CD4-positive, alpha-beta T cell treated with Interleukin-12 subunit alpha and Interleukin-12 subunit beta, for 1 hour (primary cell): ENCODE measurements at regions not wholly inside any gene's neighbourhood (a gene's known extent, or its start where the extent isn't known, plus 50 kb on each side); places are given as distances from the start of the nearest gene placed in this dataset.

ENCODE experiments used
- DNase-seq: peaks from one replicate; pipeline ENCODE4 v3.0.0-alpha.2; 2020

DNA sequence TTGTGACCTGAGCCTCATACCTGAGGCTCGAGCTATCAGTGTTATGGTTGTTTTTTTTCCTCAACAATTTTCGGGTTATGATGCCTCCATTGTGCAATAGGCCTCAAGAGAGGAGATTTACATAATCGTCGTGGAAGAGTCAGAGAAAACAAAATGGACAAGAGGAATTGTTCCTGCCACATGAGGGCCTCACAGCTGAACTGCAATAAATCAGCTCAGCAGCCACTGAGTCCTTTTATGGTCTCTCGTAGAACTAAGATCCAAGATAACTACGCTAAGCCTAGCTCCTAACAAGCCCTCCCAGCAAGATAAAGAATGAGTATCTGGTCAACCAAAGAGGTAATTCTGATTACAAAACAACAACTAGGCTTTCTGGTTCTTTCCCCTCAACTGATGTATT, 336.8 kb downstream of the WDR11 start:
- no peak for DNase-seq

DNA sequence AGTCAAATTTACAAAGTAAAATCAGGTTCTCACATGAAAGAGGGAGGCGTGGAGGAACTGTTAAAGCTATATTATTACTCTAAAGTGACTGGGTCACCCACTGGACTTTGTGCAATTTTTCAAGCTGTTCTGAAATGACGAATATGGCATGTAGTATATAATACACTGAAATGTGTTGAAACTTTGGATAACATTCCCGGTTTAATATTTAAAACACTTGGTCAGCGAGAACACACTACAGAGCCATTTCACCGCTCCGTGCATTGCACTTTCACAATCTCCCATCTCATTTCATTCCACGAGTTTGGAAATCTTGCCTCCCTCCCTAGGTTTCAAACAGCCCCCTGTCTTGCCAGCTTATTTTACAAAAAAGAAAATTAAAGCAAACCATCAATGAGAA, 337.9 kb downstream of the WDR11 start:
- no peak for DNase-seq

DNA sequence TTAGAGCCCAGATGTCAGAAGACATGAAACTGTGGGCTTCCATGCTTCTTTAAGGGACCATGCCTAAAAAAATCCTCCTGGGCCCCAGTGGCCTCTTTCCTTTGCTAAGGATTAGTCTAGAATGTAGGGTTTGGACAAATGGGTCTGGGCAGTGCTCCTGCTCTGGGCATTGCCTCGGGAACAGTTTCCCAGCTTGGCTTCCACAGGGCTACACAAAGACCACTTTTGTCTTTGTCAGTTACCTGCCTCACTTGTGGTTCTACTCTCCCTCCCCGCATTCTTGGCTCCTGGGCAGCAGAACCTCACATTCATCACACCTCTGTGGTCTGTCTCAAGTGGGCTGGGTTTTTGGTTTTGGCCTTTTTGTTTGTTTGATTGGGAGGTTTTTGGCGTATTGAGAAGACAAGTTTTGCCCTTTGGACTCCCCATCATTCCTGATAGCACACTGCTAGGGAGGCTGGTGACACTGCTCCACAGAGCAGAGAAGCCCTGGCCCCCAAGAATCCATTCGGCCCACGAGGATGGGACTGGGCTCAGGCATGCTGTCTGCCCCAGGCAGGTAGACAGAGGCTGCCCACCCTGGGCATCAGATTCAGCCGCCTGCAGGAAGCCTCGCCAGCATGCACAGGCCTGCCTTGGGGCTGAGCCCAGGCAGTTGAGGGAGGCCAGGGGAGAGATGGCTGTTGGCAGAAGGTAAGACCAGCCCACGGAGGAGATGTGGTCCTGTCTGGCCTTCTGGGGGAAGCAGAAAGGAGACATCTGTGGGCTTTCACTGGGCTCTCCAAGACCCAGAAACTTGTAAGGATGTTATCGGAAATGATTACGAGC, 343.7 kb downstream of the WDR11 start:
- no peak for DNase-seq

DNA sequence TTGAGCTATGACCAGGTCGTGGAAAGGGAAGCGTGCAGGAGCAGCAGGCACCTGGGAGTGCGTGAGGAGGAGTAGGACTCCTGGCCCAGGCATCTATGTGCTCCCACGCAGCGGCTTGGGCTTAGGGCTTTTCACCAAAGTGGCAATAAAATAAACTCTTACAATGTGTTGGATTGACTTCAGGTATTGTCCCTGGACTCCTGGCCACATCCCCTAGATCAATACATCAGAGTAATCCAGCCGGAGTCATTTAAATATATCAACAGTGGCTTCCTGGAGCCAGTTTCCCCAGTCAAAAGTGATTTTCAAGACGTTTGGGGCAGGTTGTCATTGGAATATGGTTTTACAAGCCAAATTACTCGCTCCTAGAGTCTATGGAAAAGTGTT, 344.4 kb downstream of the WDR11 start:
- no peak for DNase-seq

DNA sequence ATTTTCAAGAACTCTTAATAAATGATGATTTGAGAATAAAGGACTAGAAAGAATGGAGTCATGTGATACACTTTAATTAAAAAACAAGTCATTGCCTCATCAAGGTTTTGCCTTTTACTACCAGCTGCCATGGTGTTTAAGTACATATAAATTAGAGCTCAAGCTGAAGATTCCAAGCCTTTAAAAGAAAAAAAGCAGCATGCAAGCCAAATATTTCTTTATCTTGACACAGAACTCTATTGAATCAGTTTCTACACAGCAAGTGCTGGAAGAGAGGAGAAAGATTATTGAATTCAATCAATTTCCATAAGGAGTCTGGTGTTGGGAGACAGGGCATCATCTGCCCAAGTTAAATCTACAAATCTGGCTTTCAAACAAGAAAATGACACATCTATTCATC, 347.9 kb downstream of the WDR11 start:
- no peak for DNase-seq

DNA sequence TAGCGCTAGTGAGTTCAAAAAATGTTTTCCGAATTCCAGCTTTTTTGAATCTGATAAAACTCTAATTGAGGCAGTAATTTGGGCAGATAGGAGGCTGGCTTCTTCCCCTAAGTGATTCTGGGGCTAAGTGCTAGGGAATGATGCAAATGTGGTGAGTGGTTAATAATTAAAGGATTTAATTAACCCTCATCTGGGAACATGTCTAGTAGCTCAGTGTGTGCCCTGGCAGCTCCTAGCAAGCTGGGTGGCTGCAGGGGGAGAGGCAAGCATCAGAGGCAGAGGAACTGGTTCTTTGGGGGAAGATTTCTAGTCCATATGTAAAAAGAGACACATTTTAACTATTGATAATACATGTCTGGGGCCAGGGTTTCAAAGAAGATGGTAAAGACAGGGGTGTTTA, 354.5 kb downstream of the WDR11 start:
- no peak for DNase-seq

DNA sequence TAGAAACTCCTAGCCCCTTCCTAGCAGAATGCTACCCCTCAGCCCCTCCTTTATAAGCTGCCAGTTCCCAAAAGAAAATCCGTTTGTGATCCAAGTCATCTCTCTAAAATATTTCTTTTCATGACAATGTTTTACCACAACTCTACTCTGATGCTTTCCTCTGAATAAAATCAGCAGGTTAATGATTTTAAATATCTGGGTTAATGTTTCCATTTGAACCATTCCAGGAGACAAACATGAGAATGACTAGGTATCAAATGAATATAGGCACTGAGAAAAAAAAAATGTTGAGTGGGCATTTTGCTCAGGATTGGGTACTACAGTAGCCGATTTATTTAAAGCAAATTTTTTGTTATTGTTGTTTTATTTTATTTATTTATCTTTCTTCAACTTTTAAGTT, 360.3 kb downstream of the WDR11 start:
- no peak for DNase-seq

DNA sequence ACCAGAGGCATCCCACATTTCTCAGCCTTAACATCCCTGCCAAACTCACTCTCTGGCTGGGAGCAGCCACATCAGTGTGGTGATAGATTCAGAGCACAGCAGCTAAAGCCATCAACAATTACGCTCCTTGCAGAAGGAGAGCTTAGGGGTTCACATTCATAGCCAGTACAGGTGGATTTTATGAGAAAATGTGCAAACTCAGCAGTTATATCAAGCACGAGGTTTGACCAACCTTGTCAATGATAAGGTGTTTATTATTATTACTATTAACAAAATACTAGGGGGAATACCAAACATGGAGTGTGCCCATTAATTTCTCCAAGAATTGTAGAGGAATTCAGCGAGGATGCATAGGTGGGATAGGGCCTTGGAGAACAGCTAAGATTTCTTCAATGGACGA, 362.3 kb downstream of the WDR11 start:
- DNase-seq, result no peak

DNA sequence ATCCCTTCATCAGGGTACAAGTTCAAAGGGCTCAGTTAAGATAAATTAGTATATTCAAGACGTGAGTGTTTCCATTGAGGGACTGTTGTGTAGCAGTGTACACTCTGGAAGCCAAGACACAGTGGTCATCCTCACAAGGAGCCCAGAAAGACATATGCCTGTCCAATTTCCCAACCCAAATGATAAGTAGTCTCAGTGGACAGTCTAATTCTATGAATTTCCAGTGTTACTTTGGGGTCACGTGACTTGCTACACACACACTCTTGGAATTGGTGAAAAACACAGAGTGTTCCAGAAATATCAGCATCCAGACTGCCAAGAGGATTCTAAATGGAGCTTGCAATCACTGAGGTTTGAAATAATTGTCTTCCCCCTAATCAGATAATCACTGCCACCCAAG, 365.1 kb downstream of the WDR11 start:
- DNase-seq, result no peak

DNA sequence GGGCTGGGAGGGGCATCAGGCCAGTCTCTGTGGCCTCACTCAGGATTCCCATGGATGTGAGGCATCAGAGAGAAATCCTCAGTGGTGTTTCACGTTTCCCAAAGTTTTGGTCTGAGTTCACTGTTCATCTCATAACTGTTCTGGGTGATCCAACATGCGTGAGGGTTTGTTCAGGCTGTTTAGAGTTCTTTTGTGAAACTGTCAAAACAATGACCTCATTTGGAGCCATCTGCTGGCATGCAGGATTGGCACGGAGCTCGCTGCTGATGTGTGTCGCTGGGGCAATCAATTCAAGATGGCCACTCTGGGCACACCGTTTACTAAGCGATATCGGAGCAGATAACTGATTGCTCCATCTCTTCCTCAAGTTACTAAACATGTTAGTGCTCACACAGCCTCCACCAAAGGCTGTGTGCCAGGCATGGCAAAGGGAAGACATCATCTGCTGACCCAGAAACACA, 365.6 kb downstream of the WDR11 start:
- DNase-seq, result no peak

DNA sequence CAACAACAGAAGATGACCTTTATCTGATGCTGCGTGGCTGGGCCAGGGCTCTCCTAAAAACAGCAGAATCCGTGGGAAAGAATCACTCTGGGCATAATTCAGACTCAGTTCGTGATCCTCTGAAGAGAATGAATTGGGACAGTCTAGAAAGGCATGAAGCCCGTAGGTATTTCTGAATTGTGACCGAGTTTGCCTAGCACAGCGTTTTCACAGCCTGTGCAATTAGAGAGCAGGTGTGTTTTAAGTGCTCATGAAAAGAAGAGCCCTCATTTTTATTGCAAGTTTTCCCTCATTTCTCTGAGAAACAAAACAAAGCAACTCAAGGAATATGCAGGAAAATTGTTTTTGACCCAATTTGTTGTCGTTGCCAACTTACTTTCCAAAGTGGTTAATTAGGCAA, 366.2 kb downstream of the WDR11 start:
- no peak for DNase-seq

DNA sequence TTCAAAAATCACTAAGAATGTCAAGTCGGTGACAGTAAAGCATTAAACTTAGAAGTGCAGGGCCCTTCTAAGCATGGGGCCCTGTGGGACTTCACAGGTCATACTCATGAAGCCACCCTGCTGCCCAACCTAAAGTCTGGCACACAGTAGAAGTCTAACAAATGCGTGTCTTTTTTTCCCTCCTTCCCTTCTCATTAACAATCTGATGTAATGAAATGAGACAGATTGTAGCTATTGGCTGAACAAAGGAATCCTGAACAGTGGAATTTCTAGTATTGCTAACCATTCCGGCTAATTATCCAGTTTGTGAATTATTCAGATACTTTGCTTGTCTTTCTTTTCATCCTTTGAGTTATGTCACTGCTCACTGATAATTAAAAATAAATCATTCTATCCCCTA, 369.9 kb downstream of the WDR11 start:
- no peak for DNase-seq

DNA sequence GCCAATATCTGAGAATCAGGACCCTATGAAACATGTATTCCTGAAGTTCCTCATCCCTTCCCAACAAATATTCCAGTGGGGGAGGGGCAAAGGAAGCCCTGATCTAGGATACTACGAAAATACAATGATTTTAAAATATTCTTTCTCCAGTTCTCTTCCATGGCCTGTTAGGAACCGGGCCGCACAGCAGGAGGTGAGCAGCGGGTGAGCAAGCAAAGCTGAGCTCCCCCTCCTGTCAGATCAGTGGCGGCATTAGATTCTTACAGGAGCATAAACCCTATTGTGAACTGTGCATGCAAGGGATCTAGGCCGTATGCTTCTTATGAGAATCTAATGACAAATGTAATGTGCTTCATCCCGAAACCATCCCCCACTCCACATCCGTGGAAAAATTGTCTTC, 370.8 kb downstream of the WDR11 start:
- DNase-seq, result no peak

DNA sequence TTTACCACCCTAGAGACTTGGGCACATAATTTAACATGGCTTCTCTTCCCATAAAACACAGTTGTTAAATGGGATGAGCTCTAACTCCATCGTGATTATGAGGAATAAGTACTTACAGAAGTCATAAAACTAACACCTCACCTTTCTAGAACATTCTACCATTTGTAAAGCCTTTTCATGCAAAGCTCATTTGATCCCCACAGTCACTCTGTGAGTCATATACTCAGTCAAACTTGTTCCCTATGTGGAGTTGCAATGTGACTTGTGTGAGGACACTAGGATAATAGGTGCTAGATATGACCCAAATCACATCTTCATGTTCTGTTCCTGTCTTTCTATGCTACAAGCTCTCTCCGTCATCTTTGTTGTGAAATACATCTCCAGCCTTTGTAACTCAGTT, 371.7 kb downstream of the WDR11 start:
- DNase-seq, result no peak

DNA sequence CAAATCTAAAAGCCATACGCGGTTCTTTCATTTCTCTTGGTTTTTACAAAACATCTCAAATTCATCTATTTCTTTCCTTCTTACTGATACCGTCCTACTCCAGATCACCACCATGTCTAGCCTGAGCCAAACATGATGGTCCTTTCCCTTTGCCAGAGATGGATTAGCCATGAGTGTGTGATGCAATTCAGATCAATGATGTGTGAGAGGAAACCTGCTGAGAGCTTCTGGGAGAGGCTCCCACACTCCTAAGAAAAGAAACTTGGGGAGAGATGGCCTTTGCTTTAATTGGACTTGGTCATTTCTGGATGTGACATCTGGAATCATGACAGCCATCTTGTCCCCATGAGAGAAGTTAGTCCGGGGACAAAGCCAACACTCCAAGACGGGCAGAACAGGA, 367.2 kb downstream of the FGFR2 start:
- no peak for DNase-seq

DNA sequence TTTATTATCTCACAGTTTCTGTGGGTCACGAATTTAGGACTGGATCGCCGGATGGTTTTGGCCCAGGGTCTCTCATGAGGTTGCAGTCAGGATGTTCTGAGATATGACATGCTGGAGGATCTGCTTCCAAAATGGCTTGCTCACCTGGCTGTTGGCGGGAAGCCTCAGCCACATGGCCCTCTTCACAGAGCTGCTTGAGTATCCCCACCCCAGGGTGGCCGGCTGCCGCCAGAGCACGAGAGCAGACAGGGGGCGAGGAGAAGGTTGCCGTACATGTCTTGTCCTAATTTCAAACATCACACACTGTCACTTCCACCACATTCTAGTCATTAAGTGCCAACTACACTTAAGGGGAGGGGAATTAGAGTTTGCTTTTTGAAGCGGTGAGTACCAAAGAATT, 365.8 kb downstream of the FGFR2 start:
- no peak for DNase-seq

DNA sequence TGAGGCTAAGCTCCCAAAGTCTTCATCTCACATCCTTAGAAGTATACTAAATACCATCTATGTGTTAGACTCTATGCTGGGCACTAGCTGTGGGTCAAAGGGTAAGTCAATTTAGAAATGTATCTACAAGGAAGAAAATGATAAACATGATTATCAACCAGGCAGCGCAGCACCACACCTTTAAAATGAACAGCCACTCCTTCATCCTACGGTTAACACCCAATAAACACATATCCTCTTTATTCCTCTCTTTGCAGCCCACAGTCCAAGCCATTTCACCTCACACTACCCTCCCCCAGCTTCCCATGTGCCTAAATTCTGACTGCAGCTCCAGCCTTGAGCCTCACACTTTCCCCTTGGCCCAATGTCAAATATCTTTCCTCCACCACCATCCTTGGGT, 362.6 kb downstream of the FGFR2 start:
- no peak for DNase-seq

DNA sequence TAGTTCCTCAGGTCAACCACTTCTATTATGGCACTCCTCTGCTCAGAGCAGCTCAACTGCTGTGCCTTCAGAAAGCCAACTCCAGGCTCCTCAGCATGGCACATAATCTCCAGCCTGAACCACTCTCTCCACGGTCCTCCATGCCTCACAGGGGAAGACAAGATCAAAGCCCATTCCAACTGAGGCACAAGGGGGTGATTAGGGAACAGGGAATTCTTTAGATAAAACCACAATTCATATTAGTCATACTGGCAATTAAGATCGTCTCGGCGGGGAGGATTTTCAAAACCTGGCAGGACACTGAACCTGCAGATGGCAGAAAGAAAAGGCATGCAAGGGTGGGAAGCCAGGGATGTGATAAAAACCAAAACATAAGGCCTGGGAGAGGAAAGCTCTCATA, 361.6 kb downstream of the FGFR2 start:
- no peak for DNase-seq

DNA sequence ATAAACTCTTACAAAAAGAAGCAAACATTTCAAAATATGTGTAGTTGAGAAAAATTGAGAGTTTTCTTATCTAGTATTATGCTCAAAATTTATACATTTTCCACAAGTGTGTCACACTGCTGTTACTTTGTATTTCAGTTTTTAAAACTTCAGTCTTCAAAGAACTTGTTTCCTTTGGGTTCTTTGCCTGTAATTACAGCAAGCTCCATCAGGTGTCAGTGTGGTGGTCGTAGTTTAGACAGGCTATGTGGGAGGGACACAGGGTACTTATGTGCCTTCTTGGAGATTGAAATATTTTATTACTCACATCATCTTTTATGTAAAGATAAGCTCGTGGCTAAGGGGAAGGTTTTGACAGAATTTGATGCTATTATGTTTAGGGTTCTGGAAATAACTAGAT, 360.5 kb downstream of the FGFR2 start:
- no peak for DNase-seq

DNA sequence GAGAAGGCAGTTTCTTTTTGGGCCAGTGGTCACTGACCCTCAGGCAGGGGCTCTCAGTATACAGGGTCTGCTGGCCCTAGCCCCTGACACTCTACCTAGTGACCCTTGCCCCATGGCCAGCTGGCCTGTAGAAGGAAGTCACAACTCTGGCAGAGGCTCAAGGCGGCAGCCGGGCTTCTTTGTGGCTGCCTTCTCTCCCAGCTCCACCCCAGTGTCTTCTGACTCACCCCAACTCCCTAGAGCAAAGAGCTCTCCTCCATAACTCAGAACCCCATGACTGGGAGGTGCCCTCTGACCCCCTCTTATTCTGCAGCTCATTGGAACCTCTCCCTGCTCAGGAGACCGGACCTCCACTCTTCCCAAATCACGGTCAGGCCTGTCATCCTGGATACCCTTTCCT, 358.2 kb downstream of the FGFR2 start:
- no peak for DNase-seq

DNA sequence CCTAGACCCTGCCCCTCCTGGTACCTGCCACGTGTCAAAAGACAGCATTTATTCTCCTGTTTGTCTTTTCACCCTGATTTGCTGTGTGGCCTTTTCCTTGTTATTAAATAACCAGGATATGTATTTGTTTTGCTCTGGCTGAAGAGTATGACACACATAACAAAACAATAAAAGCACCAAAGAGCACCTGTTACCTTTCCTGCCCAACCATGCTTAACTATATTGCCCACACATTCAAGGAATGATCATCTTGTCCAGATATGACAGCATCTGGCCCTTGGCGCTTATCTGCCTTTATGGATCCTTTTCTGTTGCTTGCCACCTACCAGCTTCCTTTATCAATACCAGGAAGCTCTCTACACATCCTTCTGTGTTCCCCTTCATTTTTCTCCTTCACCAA, 357.7 kb downstream of the FGFR2 start:
- DNase-seq, result no peak

DNA sequence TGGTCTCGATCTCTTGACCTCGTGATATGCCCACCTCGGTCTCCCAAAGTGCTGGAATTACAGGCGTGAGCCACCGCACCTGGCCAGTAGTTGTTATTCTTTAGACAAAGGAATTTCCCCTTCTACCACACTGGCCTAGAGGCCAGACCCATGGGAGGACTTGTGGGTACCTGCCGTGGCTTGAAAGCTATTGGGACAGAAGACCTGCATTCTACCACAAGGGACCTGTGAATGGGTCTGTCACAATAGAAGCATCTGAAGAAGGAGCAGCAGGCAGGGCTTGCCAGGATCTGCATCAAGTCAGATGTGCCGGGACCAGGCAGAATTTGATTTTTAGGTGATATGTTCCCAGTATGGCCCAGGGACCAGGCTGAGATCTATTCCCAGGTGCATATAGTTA, 356.9 kb downstream of the FGFR2 start:
- DNase-seq, result no peak

DNA sequence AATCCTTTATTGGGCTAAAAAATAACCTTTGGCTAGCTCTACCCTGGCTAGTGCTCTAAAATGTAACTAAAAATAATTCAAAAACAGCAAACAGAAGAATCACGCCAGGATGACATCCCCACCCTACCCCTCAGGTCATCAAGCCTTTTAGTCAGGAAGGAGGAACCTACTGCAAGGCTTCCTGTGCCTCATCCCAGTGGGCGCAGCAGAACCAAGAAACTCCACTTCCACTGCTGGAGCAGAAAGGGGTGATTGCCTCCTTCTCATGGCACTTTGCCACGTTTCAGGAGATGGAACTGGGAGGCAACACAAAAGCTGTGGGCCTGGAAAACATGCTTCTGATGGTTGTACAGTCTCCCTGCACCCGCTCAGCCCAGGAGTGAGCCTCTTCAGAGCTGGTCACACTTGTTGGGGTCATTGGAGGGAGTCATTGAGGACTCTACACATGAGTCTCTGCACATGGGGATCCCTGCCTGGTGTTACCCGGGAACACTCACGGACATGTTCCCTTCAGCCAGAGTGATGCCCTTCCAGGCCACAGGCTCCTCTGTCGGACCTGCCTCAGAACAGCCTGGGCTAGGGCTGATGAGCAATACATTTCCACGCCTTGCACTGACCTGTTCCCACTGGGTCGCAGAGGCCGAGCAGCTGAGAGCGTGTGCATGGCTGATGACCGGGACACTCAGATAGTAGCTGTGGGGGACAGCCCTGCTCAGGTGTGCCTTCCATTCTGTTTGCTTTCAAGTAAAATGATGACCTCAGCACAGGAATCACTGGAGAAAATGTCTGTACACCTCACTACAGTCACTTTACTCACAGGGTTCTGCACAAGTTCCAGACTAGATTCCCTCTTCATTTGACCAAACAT, 355.3 kb downstream of the FGFR2 start:
- DNase-seq, result no peak

DNA sequence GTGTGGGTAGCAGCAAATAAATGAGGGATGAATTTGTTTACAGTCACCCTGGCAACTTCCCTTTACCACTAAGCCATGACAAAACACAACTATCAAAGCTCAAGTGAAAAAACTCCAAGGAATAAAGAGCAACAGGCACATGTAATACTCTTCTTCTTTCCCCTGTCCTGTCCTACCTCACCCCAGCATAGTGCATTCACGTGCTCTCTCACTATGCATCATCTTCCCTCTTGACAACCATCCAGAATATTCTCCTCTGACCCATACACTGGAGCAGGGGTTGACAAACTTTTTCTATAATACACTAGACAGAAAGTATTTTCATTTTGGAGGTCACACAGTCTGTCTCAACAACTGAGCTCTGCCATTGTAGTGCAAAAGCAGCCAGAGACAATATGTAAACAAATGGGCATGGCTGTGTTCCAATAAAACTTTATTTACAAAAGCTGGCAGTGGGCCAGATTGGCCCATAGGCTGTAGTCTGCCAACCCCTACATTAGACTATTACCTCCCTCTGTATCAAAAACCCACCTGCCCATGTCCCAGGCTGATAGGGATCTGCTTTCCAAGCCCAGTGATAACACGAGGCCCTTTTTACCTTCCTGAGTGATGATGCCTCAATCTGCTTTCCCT, 354.5 kb downstream of the FGFR2 start:
- no peak for DNase-seq
